K562 (cell line): ENCODE measurements at regions not wholly inside any gene's neighbourhood (a gene's known extent, or its start where the extent isn't known, plus 50 kb on each side); places are given as distances from the start of the nearest gene placed in this dataset.

Experiments used
- AFF1 ChIP-seq, 2 experiments: fragments of 450-650 bp; IDR thresholded peaks; 2 replicates each; pipeline ENCODE4 v1.6.1; 2018; ENCODE audit warnings: mild to moderate bottlenecking in 2 of 2, low read depth in 1 of 2; ENCODE audit not compliant: partially characterized antibody in 2 of 2
- CBX1 ChIP-seq: sonication (generic); IDR thresholded peaks from 2 replicates; pipeline ENCODE4 v1.6.1; 2016; ENCODE audit warnings: antibody characterized with exemption, low read depth, mild to moderate bottlenecking
- CCAR2 ChIP-seq: fragments of 200-400 bp; formaldehyde crosslinking; IDR thresholded peaks from 2 replicates; pipeline ENCODE4 v1.6.1; 2017; ENCODE audit warnings: mild to moderate bottlenecking, low read depth, low read length
- CSDE1 ChIP-seq, 2 experiments: fragments of 450-650 bp; IDR thresholded peaks; 2 replicates each; pipeline ENCODE4 v1.6.1; 2016; ENCODE audit warnings: mild to moderate bottlenecking in 1 of 2
- DNMT1 ChIP-seq: fragments of 450-650 bp; IDR thresholded peaks from 2 replicates; pipeline ENCODE4 v1.6.1; 2016; ENCODE audit warnings: antibody characterized with exemption, mild to moderate bottlenecking
- EZH2 ChIP-seq: IDR thresholded peaks from 2 replicates; pipeline ENCODE4 v1.6.1; 2012; ENCODE audit warnings: low read depth, mild to moderate bottlenecking, inconsistent platforms, low read length, borderline replicate concordance
- GABPB1 ChIP-seq: sonication (generic); formaldehyde crosslinking; IDR thresholded peaks from 2 replicates; pipeline ENCODE4 v1.8.0; 2022; ENCODE audit warnings: mild to moderate bottlenecking, missing genetic modification reagents
- KDM2B ChIP-seq: fragments of 250-450 bp; sonication (Bioruptor Pico); IDR thresholded peaks from 2 replicates; pipeline ENCODE4 v1.8.0; 2021; ENCODE audit warnings: mild to moderate bottlenecking, moderate library complexity
- LEF1 ChIP-seq: fragments of 450-650 bp; IDR thresholded peaks from 2 replicates; pipeline ENCODE4 v1.6.1; 2016; ENCODE audit warnings: mild to moderate bottlenecking
- MEF2A ChIP-seq: IDR thresholded peaks from 2 replicates; pipeline ENCODE4 v1.6.1; 2011; ENCODE audit warnings: low read depth, mild to moderate bottlenecking, low read length, moderate library complexity; ENCODE audit not compliant: control insufficient read depth
- POLR2G ChIP-seq: fragments of 200-400 bp; formaldehyde crosslinking; IDR thresholded peaks from 2 replicates; pipeline ENCODE4 v1.6.1; 2017; ENCODE audit warnings: low read depth, mild to moderate bottlenecking, antibody characterized with exemption, low read length, moderate library complexity
- RBM15 ChIP-seq: fragments of 200-400 bp; formaldehyde crosslinking; IDR thresholded peaks from 2 replicates; pipeline ENCODE4 v1.6.1; 2018; ENCODE audit warnings: mild to moderate bottlenecking, low read length, moderate library complexity; ENCODE audit not compliant: insufficient read depth
- RFX1 ChIP-seq: fragments of 450-650 bp; IDR thresholded peaks from 2 replicates; pipeline ENCODE4 v1.6.1; 2016; ENCODE audit warnings: mild to moderate bottlenecking, moderate library complexity
- SNIP1 ChIP-seq: fragments of 450-650 bp; IDR thresholded peaks from 2 replicates; pipeline ENCODE4 v1.7.1; 2017; ENCODE audit warnings: low read depth, mild to moderate bottlenecking

- TF ChIP-seq CSDE1 (IDR thresholded peaks at IDR 0.05) (no peak), RBM15 (no peak), LEF1 (no peak), GABPB1 (CRISPR knock-in tag) (no peak), POLR2G (no peak), SNIP1 (no peak), MEF2A (no peak), KDM2B (CRISPR knock-in tag) (no peak), CBX1 (no peak), DNMT1 (no peak), AFF1 (IDR thresholded peaks at IDR 0.05; ENCODE audit: low read depth in 1 of 2, partially characterized antibody in 2 of 2) (no peak), EZH2 (no peak), CCAR2 (no peak), RFX1 (no peak)
Observed at GRCh38 chr1:222095606-222096475, 354.0 kb upstream of the DUSP10 start (continued).
